SK-N-SH (cell line): ENCODE measurements at regions not wholly inside any gene's neighbourhood (a gene's known extent, or its start where the extent isn't known, plus 50 kb on each side); places are given as distances from the start of the nearest gene placed in this dataset.

Experiments
- CTCF ChIA-PET: fragments of 300-600, 350-600 bp; formaldehyde crosslinking; extraction: SDS; loops from one replicate; lab custom pipeline; 2021; lab: Yijun Ruan, JAX
- POLR2A ChIA-PET: fragments of 350-600 bp; sonication (Branson Sonifier 250); formaldehyde crosslinking; extraction: SDS; loops from one replicate; lab custom pipeline; 2020; ENCODE audit warnings: antibody characterized with exemption, inconsistent platforms; lab: Yijun Ruan, JAX
- DNase-seq: peaks from one replicate; pipeline ENCODE4 v3.0.0; 2012
- H2AFZ ChIP-seq: fragments of 200-600 bp; sonication (generic); 2 replicates; pipeline ENCODE4 v1.8.1; 2016; ENCODE audit warnings: antibody characterized with exemption, mild to moderate bottlenecking, low read depth
- H3F3A ChIP-seq: fragments of 200-600 bp; sonication (generic); replicated peaks from 2 replicates; pipeline ENCODE3; 2016; ENCODE audit warnings: antibody characterized with exemption, mild to moderate bottlenecking; ENCODE audit not compliant: insufficient read depth
- H3K27ac ChIP-seq, 2 experiments: fragments of 200-500 bp in 1 of 2; fragments of 200-600 bp in 1 of 2; sonication (Bioruptor generic) in 1 of 2; sonication (generic), shearing (Covaris generic) in 1 of 2; 2 replicates each; pipeline versions ENCODE4 v1.5.1 to v1.6.1; 2014 to 2016; ENCODE audit warnings: low read depth in 2 of 2, inconsistent platforms in 1 of 2, low read length in 1 of 2, mild to moderate bottlenecking in 1 of 2, mixed read lengths in 1 of 2
- H3K27me3 ChIP-seq: fragments of 200-600 bp; sonication (generic), shearing (Covaris generic); 2 replicates; pipeline ENCODE4 v1.6.1; 2016; ENCODE audit warnings: mixed run types; ENCODE audit not compliant: insufficient read depth
- H3K36me3 ChIP-seq, 2 experiments: fragments of 200-500 bp in 1 of 2; fragments of 200-600 bp in 1 of 2; sonication (Bioruptor generic) in 1 of 2; sonication (generic) in 1 of 2; replicated peaks in 1 of 2; 2 replicates each; pipeline versions ENCODE3 to v1.5.1; 2014 to 2016; ENCODE audit warnings: low read length in 1 of 2, mild to moderate bottlenecking in 1 of 2; ENCODE audit not compliant: insufficient read depth in 2 of 2, control insufficient read depth in 1 of 2
- H3K4me1 ChIP-seq, 2 experiments: fragments of 200-500 bp in 1 of 2; fragments of 200-600 bp in 1 of 2; sonication (Bioruptor generic) in 1 of 2; sonication (generic), shearing (Covaris generic) in 1 of 2; 2 replicates each; pipeline versions ENCODE4 v1.5.1 to v1.6.1; 2014 to 2016; ENCODE audit warnings: low read depth in 1 of 2, low read length in 1 of 2, mixed run types in 1 of 2; ENCODE audit not compliant: insufficient read depth in 2 of 2, control insufficient read depth in 1 of 2
- H3K4me2 ChIP-seq: fragments of 200-600 bp; sonication (generic), shearing (Covaris generic); 2 replicates; pipeline ENCODE4 v1.6.1; 2017; ENCODE audit warnings: mixed run types
- H3K4me3 ChIP-seq, 2 experiments: fragments of 200-500 bp in 1 of 2; fragments of 200-600 bp in 1 of 2; sonication (Bioruptor generic) in 1 of 2; sonication (generic), shearing (Covaris generic) in 1 of 2; 2 replicates each; pipeline versions ENCODE4 v1.5.1 to v1.8.1; 2014 to 2016; ENCODE audit warnings: low read depth in 2 of 2, inconsistent platforms in 1 of 2, low read length in 1 of 2, mild to moderate bottlenecking in 1 of 2, mixed read lengths in 1 of 2, moderate library complexity in 1 of 2
- H3K79me2 ChIP-seq: fragments of 200-600 bp; sonication (generic); 2 replicates; pipeline ENCODE4 v1.8.1; 2017; ENCODE audit warnings: mild to moderate bottlenecking; ENCODE audit not compliant: insufficient read depth
- H3K9ac ChIP-seq: fragments of 200-600 bp; sonication (generic); 2 replicates; pipeline ENCODE4 v1.6.1; 2017; ENCODE audit warnings: mixed run types
- H3K9me2 ChIP-seq: fragments of 200-600 bp; sonication (generic); 2 replicates; pipeline ENCODE4 v1.6.1; 2017; ENCODE audit warnings: mixed run types
- H3K9me3 ChIP-seq: fragments of 200-600 bp; sonication (generic); 2 replicates; pipeline ENCODE4 v1.6.1; 2017; ENCODE audit warnings: mixed run types, mild to moderate bottlenecking, moderate library complexity
- H4K20me1 ChIP-seq: fragments of 200-600 bp; sonication (generic); 2 replicates; pipeline ENCODE4 v1.6.1; 2017; ENCODE audit warnings: mild to moderate bottlenecking, mixed run types; ENCODE audit not compliant: insufficient read depth
- EZH2phosphoT487 ChIP-seq: fragments of 200-600 bp; sonication (generic); IDR thresholded peaks from 2 replicates; pipeline ENCODE4 v1.6.1; 2017; ENCODE audit warnings: low read depth, mixed run types, mild to moderate bottlenecking, antibody characterized with exemption, moderate library complexity, borderline replicate concordance
- FOSL2 ChIP-seq: IDR thresholded peaks from 2 replicates; pipeline ENCODE4 v1.4.0; 2012; ENCODE audit warnings: low read depth, mild to moderate bottlenecking, moderate library complexity, borderline replicate concordance
- FOXM1 ChIP-seq: IDR thresholded peaks from 2 replicates; pipeline ENCODE4 v1.4.0; 2012; ENCODE audit warnings: low read depth, mild to moderate bottlenecking
- GABPA ChIP-seq: IDR thresholded peaks from 2 replicates; pipeline ENCODE4 v1.4.0; 2012; ENCODE audit warnings: low read depth, mild to moderate bottlenecking
- GATA2 ChIP-seq: sonication (generic); formaldehyde crosslinking; IDR thresholded peaks from 2 replicates; pipeline ENCODE4 v1.5.0; 2020; ENCODE audit warnings: mild to moderate bottlenecking, missing genetic modification reagents
- MEF2A ChIP-seq: IDR thresholded peaks from 2 replicates; pipeline ENCODE4 v1.4.0; 2012; ENCODE audit warnings: low read depth, borderline replicate concordance
- MXI1 ChIP-seq: IDR thresholded peaks from 2 replicates; pipeline ENCODE4 v1.6.1; 2012; ENCODE audit warnings: mild to moderate bottlenecking, low read depth, low read length, improper control_type of control experiment
- NFIC ChIP-seq: IDR thresholded peaks from 2 replicates; pipeline ENCODE4 v1.4.0; 2012; ENCODE audit warnings: borderline replicate concordance
- PBX3 ChIP-seq: IDR thresholded peaks from 2 replicates; pipeline ENCODE4; 2012
- RAD21 ChIP-seq: IDR thresholded peaks from 2 replicates; pipeline ENCODE4 v1.6.1; 2012; ENCODE audit warnings: mild to moderate bottlenecking, low read length
- RCOR1 ChIP-seq: fragments of 150-350 bp; IDR thresholded peaks from 2 replicates; pipeline ENCODE4 v1.6.1; 2017; ENCODE audit warnings: antibody characterized with exemption, low read length
- TEAD4 ChIP-seq: IDR thresholded peaks from 2 replicates; pipeline ENCODE4 v1.4.0; 2012; ENCODE audit warnings: mild to moderate bottlenecking, borderline replicate concordance; ENCODE audit not compliant: insufficient read depth
- ZBTB33 ChIP-seq: IDR thresholded peaks from 2 replicates; pipeline ENCODE4 v1.4.0; 2012; ENCODE audit warnings: low read depth, borderline replicate concordance
- WGBS: methylation state at CpG from one replicate; pipeline ENCODE4 v1.1.6; 2017; ENCODE audit warnings: low lambda C conversion rate; 5-methylcytosine and 5-hydroxymethylcytosine counted together
- TF ChIP-seq, protein P1 (sequence below): IDR thresholded peaks from 2 replicates; pipeline ENCODE4 v1.4.0; 2012; ENCODE audit warnings: low read depth, borderline replicate concordance
- TF ChIP-seq, protein P2 (sequence below): IDR thresholded peaks from 2 replicates; pipeline ENCODE4 v1.6.1; 2012; ENCODE audit warnings: mild to moderate bottlenecking, low read depth, low read length, moderate library complexity

- TF ChIP-seq ZBTB33, result no peak
- no peak for TF ChIP-seq MXI1
Measured at GRCh38 chr12:126454581-126454980, 1389.3 kb downstream of the AACS start (continued).

- peaks cover 0 to 5% of the 10 kb centered on the region in 2 experiments; a peak in 1 of 4 replicates for H3K4me1 ChIP-seq
- no peak overlapping the region for H3K4me3 ChIP-seq
- no peaks in the 10 kb centered on the region for H3K9me2 ChIP-seq
- TF ChIP-seq GABPA, result no peak
- no peak for TF ChIP-seq RAD21
- no peak for TF ChIP-seq FOSL2
- no peak for TF ChIP-seq RCOR1
- TF ChIP-seq, protein P1, sequence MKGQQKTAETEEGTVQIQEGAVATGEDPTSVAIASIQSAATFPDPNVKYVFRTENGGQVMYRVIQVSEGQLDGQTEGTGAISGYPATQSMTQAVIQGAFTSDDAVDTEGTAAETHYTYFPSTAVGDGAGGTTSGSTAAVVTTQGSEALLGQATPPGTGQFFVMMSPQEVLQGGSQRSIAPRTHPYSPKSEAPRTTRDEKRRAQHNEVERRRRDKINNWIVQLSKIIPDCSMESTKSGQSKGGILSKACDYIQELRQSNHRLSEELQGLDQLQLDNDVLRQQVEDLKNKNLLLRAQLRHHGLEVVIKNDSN, result no peak
- no peak for TF ChIP-seq ZBTB33
- TF ChIP-seq, protein P2, sequence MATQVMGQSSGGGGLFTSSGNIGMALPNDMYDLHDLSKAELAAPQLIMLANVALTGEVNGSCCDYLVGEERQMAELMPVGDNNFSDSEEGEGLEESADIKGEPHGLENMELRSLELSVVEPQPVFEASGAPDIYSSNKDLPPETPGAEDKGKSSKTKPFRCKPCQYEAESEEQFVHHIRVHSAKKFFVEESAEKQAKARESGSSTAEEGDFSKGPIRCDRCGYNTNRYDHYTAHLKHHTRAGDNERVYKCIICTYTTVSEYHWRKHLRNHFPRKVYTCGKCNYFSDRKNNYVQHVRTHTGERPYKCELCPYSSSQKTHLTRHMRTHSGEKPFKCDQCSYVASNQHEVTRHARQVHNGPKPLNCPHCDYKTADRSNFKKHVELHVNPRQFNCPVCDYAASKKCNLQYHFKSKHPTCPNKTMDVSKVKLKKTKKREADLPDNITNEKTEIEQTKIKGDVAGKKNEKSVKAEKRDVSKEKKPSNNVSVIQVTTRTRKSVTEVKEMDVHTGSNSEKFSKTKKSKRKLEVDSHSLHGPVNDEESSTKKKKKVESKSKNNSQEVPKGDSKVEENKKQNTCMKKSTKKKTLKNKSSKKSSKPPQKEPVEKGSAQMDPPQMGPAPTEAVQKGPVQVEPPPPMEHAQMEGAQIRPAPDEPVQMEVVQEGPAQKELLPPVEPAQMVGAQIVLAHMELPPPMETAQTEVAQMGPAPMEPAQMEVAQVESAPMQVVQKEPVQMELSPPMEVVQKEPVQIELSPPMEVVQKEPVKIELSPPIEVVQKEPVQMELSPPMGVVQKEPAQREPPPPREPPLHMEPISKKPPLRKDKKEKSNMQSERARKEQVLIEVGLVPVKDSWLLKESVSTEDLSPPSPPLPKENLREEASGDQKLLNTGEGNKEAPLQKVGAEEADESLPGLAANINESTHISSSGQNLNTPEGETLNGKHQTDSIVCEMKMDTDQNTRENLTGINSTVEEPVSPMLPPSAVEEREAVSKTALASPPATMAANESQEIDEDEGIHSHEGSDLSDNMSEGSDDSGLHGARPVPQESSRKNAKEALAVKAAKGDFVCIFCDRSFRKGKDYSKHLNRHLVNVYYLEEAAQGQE, result no peak
- no peak for TF ChIP-seq FOXM1
- no peak for TF ChIP-seq GATA2 (CRISPR knock-in tag)
- no peak for TF ChIP-seq MEF2A
- TF ChIP-seq TEAD4, result no peak
- no peak for TF ChIP-seq PBX3
- no peak for TF ChIP-seq NFIC
- no peak for TF ChIP-seq EZH2phosphoT487
- TF ChIP-seq MXI1, result no peak
- WGBS, result 64% methylated on average over 10 of the region's 13 CpGs
- no peak for DNase-seq
- CTCF ChIA-PET, result no interaction called here
- POLR2A ChIA-PET, result no interaction called here
- no peaks in the 10 kb centered on the region for H3K27me3 ChIP-seq
- H3K36me3 ChIP-seq, result no peaks in the 10 kb centered on the region
- H3K4me2 ChIP-seq, result no peak overlapping the region
- no peak overlapping the region for H2AFZ ChIP-seq
- no peaks in the 10 kb centered on the region for H3K79me2 ChIP-seq
- no peaks in the 10 kb centered on the region for H4K20me1 ChIP-seq
- no peaks in the 10 kb centered on the region for H3K9me3 ChIP-seq
- no peak overlapping the region for H3K27ac ChIP-seq
- H3K9ac ChIP-seq, result no peak overlapping the region
- H3F3A ChIP-seq, result no peaks in the 10 kb centered on the region
Measured at GRCh38 chr12:126457776-126458175, 1392.5 kb downstream of the AACS start.
